GM12872 (cell line): ENCODE measurements at regions not wholly inside any gene's neighbourhood (a gene's known extent, or its start where the extent isn't known, plus 50 kb on each side); places are given as distances from the start of the nearest gene placed in this dataset.

Experiments
- CTCF ChIP-seq: IDR thresholded peaks from 3 replicates; pipeline ENCODE4 v1.5.1; 2011; ENCODE audit warnings: low read depth, mild to moderate bottlenecking, low read length, moderate library complexity; ENCODE audit not compliant: insufficient read depth

- no peak for TF ChIP-seq CTCF
Measured at GRCh38 chr7:96397936-96398598, 76.2 kb upstream of the SLC25A13 start.

DNA sequence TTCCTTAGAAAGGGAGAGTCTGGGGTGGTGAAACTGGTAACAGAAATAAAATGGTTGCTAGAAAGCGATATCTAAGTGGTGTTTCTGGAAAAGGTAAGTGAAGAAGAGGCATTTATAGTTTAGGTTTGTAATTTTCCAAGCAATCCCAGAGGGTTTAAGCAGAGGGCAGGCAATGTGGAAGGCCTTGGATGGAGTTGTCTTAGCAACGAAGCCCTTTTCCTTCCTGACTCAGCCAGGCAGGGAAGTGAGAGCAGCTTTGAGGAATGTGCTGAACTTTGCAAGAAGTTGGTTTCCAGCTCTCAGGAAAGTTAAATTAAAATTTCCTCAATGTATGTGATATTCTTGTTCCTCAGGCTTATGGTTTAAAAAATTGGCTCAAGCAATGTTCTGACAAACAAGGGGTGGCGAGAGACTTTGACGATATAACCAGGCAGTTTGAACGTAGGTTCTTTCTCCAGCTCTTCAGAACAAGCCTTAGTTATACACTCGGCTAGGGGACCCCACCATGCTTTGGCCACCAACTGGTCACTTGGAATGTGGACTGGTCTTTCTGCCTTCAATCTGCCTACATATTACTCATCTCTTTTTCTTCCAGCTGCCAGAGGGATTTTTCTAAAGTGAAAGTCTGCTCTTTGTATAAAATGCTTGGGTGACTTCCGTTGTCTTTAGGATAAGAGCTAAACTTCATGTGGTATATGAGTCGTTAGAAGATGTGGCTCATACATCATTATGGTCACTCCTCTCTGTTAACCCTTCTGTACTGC is 66.9 kb upstream of the SLC25A13 start:
- TF ChIP-seq CTCF = no peak

GRCh38 chr7:96388166-96388565 is 66.3 kb upstream of the SLC25A13 start:
- TF ChIP-seq CTCF = no peak

DNA sequence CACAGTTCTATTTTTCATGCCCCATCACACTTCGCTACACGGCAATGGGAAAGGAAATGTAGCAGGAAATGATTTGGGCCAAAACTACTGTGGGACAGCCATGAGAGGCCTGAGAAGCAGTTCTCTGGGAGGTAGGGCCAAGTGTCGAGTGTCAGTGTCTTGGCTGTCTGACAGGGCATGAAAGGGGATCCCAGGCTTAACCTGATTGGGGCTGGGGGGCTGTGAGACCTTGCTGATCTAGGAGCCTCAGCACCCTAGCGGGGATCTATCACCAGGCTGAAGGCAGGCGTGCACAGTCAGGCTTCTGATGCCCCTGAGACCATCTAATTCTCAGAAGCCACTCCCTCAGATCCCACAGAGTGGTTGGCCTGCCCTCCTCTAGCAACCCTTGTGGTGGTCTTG is 58.2 kb upstream of the SLC25A13 start:
- no peak for TF ChIP-seq CTCF

GRCh38 chr7:96377399-96377798 is 55.5 kb upstream of the SLC25A13 start:
- no peak for TF ChIP-seq CTCF
